ENCODE measurements at regions not wholly inside any gene's neighbourhood (a gene's known extent, or its start where the extent isn't known, plus 50 kb on each side); places are given as distances from the start of the nearest gene placed in this dataset.

- H3K27ac ChIP-seq = no peak overlapping the region
- no peak for TF ChIP-seq ZFX (IDR thresholded peaks at IDR 0.05)
Measured at GRCh38 chr5:107306002-107306401, 364.7 kb downstream of the EFNA5 start.

- no peak overlapping the region for H3K27ac ChIP-seq
- TF ChIP-seq CTCF (conservative IDR thresholded peaks at IDR 0.05) = no peak
Measured at GRCh38 chr5:107304684-107305083, 366.1 kb downstream of the EFNA5 start.

GRCh38 chr5:107303171-107303968 lies 367.4 kb downstream of the EFNA5 start:
- TF ChIP-seq ZFX (IDR thresholded peaks at IDR 0.05) (no peak), CTCF (conservative IDR thresholded peaks at IDR 0.05) (no peak)
- H3K27ac ChIP-seq = no peak overlapping the region

- no peak overlapping the region for H3K27ac ChIP-seq
- no peak for TF ChIP-seq CTCF (conservative IDR thresholded peaks at IDR 0.05)
Measured at GRCh38 chr5:107302441-107302840, 368.3 kb downstream of the EFNA5 start.

GRCh38 chr5:107301999-107302398 lies 368.7 kb downstream of the EFNA5 start:
- no peak for TF ChIP-seq ZFX (IDR thresholded peaks at IDR 0.05)
- no peak; the same call in 1 of the 2 replicates for TF ChIP-seq CTCF (conservative IDR thresholded peaks at IDR 0.05)
- no peak overlapping the region for H3K27ac ChIP-seq

- TF ChIP-seq ZFX (IDR thresholded peaks at IDR 0.05) (no peak), CTCF (conservative IDR thresholded peaks at IDR 0.05) (no peak)
Measured at GRCh38 chr5:107300721-107301327, 369.9 kb downstream of the EFNA5 start.

GRCh38 chr5:107296572-107296971 lies 374.2 kb downstream of the EFNA5 start:
- H3K27ac ChIP-seq = no peak overlapping the region
- TF ChIP-seq CTCF (conservative IDR thresholded peaks at IDR 0.05) (no peak), ZFX (IDR thresholded peaks at IDR 0.05) (no peak)

More at GRCh38 chr5:107300721-107301327, 369.9 kb downstream of the EFNA5 start:
- no peak overlapping the region for H3K27ac ChIP-seq
